ENCODE measurements at regions not wholly inside any gene's neighbourhood (a gene's known extent, or its start where the extent isn't known, plus 50 kb on each side); places are given as distances from the start of the nearest gene placed in this dataset.

GRCh38 chr20:1807394-1807793, 87.8 kb upstream of the SIRPA start:
- no peak overlapping the region for H3K4me3 Mint-ChIP-seq (ENCODE audit: unreplicated experiment)
- H3K9me3 Mint-ChIP-seq (ENCODE audit: unreplicated experiment), result no peaks in the 10 kb centered on the region
- ChIA-PET POLR2A (interaction anchor here (0.6 kb wide), 1 partner anchor 30 kb away, joined by 4 read pairs; no protein-coding TSS in a partner anchor), CTCF (no interaction called here)
- peaks cover 32% of the 10 kb centered on the region for H3K4me1 Mint-ChIP-seq (ENCODE audit: insufficient read depth, unreplicated experiment)
- no peaks in the 10 kb centered on the region for H3K36me3 Mint-ChIP-seq (ENCODE audit: insufficient read depth, unreplicated experiment)
- DNase-seq (ENCODE audit: unreplicated experiment), result no peak
- intact Hi-C loops (cut with micrococcal nuclease), result loop anchor here (10.0 kb wide), 1 partner anchor 137 kb away; no protein-coding TSS in a partner anchor
- H3K27me3 Mint-ChIP-seq (ENCODE audit: insufficient read depth, unreplicated experiment), result no peaks in the 10 kb centered on the region
- H3K27ac Mint-ChIP-seq (ENCODE audit: low read depth, unreplicated experiment), result no peak overlapping the region
- no TSS peak for BruUV-seq (replicated peaks)
- TF ChIP-seq CTCF (IDR thresholded peaks at IDR 0.05; ENCODE audit: unreplicated experiment), result no peak

DNA sequence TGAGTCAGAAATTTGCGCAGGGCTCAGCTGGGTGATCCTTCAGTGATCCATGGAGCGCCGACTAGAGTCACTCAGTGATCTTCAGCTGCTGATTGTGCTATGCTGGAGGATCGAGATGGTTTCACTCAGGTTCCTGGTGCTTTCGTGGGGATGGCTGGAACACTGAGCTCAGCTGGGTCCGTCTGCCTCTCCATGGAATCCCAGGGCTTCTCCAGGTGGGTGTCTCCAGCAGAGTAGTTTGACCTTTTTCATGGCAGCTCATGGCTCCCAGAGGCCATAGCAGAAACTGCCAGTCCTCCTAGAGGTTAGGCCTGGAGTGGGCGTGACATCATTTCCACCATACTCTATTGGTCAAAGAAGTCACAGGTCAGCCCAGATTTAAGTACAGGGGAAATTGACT, 88.8 kb upstream of the SIRPA start:
- intact Hi-C loops (cut with micrococcal nuclease), result loop anchor here (10.0 kb wide), 1 partner anchor 138 kb away; no protein-coding TSS in a partner anchor
- Mint-ChIP-seq H3K36me3 (ENCODE audit: insufficient read depth, unreplicated experiment) (no peaks in the 10 kb centered on the region), H3K9me3 (ENCODE audit: unreplicated experiment) (no peaks in the 10 kb centered on the region), H3K4me3 (ENCODE audit: unreplicated experiment) (no peak overlapping the region), H3K27ac (ENCODE audit: low read depth, unreplicated experiment) (no peak overlapping the region), H3K4me1 (ENCODE audit: insufficient read depth, unreplicated experiment) (peaks cover 31% of the 10 kb centered on the region), H3K27me3 (ENCODE audit: insufficient read depth, unreplicated experiment) (no peaks in the 10 kb centered on the region)
- TF ChIP-seq CTCF (IDR thresholded peaks at IDR 0.05; ENCODE audit: unreplicated experiment), result no peak
- BruUV-seq (replicated peaks), result no TSS peak
- POLR2A ChIA-PET, result no interaction called here
- CTCF ChIA-PET, result interaction anchor here (1.3 to 1.9 kb wide), 2 partner anchors 16 to 29 kb away, joined by 3 to 7 read pairs; no protein-coding TSS in a partner anchor
- no peak for DNase-seq (ENCODE audit: unreplicated experiment)

DNA sequence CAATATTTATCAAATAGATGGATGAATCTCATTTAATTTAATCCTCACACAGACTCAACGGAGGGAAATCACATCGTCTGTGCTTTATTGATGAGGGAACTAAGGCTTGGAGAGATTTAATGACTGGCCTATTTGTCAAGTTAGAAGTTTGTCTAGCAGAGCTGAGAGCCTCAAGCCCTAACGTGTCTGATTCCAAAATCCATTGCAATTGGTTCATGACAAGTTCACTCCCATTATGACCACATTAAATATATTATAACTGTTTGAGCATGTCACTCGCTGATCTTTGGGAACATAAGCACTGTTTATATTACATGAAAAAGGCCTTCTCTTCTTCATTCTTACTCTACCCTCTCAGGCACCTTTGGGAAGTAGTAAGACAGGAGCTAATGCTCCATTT, 89.4 kb upstream of the SIRPA start:
- ChIA-PET POLR2A (no interaction called here), CTCF (interaction anchor here (1.3 to 1.9 kb wide), 2 partner anchors 15 to 29 kb away, joined by 3 to 7 read pairs; no protein-coding TSS in a partner anchor)
- intact Hi-C loops (cut with micrococcal nuclease), result loop anchor here (10.0 kb wide), 1 partner anchor 139 kb away; no protein-coding TSS in a partner anchor
- Mint-ChIP-seq H3K27me3 (ENCODE audit: insufficient read depth, unreplicated experiment) (no peaks in the 10 kb centered on the region), H3K4me3 (ENCODE audit: unreplicated experiment) (no peak overlapping the region), H3K36me3 (ENCODE audit: insufficient read depth, unreplicated experiment) (no peaks in the 10 kb centered on the region), H3K27ac (ENCODE audit: low read depth, unreplicated experiment) (no peak overlapping the region), H3K4me1 (ENCODE audit: insufficient read depth, unreplicated experiment) (peaks cover 24% of the 10 kb centered on the region), H3K9me3 (ENCODE audit: unreplicated experiment) (no peaks in the 10 kb centered on the region)
- TF ChIP-seq CTCF (IDR thresholded peaks at IDR 0.05; ENCODE audit: unreplicated experiment), result no peak
- DNase-seq (ENCODE audit: unreplicated experiment), result no peak
- BruUV-seq (replicated peaks), result no TSS peak

DNA sequence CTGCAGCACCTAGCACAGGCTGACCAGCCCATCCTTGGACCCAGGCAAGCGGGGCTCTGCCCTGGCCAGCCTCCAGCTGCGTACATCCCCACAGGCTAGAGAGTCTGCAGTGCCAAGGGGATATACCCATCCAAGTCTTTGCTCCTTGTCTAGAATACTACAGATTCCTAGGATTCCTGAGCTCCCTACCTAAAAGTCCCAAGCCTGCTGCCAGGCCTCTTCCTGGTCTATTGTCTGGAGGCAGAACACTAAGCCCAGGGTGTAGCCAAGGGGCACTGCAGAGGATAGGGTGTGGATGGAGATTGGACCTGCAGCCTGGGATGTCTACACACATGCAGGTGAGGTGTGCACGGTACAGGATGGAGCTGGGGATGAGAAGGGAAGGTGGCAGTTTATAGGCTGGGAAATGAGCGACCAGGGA, 90.0 kb upstream of the SIRPA start:
- no peak overlapping the region for H3K4me3 Mint-ChIP-seq (ENCODE audit: unreplicated experiment)
- peaks cover 20% of the 10 kb centered on the region for H3K4me1 Mint-ChIP-seq (ENCODE audit: insufficient read depth, unreplicated experiment)
- ChIA-PET CTCF (interaction anchor here (0.5 to 1.9 kb wide), 6 partner anchors 14 to 114 kb away, joined by 3 to 7 read pairs (median 3); no protein-coding TSS in a partner anchor), POLR2A (interaction anchor here (1.3 kb wide), 1 partner anchor 17 kb away, joined by 3 read pairs; no protein-coding TSS in a partner anchor)
- TF ChIP-seq CTCF (IDR thresholded peaks at IDR 0.05; ENCODE audit: unreplicated experiment), result no peak
- no peaks in the 10 kb centered on the region for H3K27me3 Mint-ChIP-seq (ENCODE audit: insufficient read depth, unreplicated experiment)
- H3K36me3 Mint-ChIP-seq (ENCODE audit: insufficient read depth, unreplicated experiment), result no peaks in the 10 kb centered on the region
- BruUV-seq (replicated peaks), result no TSS peak
- H3K27ac Mint-ChIP-seq (ENCODE audit: low read depth, unreplicated experiment), result no peak overlapping the region
- no peak for DNase-seq (ENCODE audit: unreplicated experiment)
- H3K9me3 Mint-ChIP-seq (ENCODE audit: unreplicated experiment), result no peaks in the 10 kb centered on the region
- intact Hi-C loops (cut with micrococcal nuclease), result loop anchor here (10.0 kb wide), 1 partner anchor 140 kb away; no protein-coding TSS in a partner anchor

Measured in MCF 10A (cell line).